Osteoblast (primary cell): ENCODE measurements at regions not wholly inside any gene's neighbourhood (a gene's known extent, or its start where the extent isn't known, plus 50 kb on each side); places are given as distances from the start of the nearest gene placed in this dataset.

Experiments
- DNase-seq: peaks from one replicate; pipeline ENCODE4 v3.0.0; 2011; ENCODE audit warnings: low spot score, mixed read lengths; ENCODE audit not compliant: insufficient read length; ENCODE audit errors: missing footprints
- H2AFZ ChIP-seq: 2 replicates; pipeline ENCODE4 v1.6.0; 2011; ENCODE audit warnings: mild to moderate bottlenecking, low read length
- H3K27ac ChIP-seq: 2 replicates; pipeline ENCODE4 v1.5.1; 2011; ENCODE audit warnings: mild to moderate bottlenecking, low read depth, low read length, moderate library complexity
- H3K27me3 ChIP-seq: 2 replicates; pipeline ENCODE4 v1.6.0; 2012; ENCODE audit warnings: mild to moderate bottlenecking, control low read depth, inconsistent platforms, low read length, moderate library complexity; ENCODE audit not compliant: insufficient read depth
- H3K36me3 ChIP-seq: 2 replicates; pipeline ENCODE4 v1.5.1; 2011; ENCODE audit warnings: mild to moderate bottlenecking, low read length, control low read depth, moderate library complexity; ENCODE audit not compliant: insufficient read depth
- H3K4me1 ChIP-seq: 2 replicates; pipeline ENCODE4 v1.5.1; 2011; ENCODE audit warnings: mild to moderate bottlenecking, low read length, control low read depth, moderate library complexity; ENCODE audit not compliant: insufficient read depth
- H3K4me2 ChIP-seq: 2 replicates; pipeline ENCODE4 v1.6.0; 2011; ENCODE audit warnings: mild to moderate bottlenecking, low read length; ENCODE audit not compliant: insufficient read depth
- H3K4me3 ChIP-seq: fragments of 200-600 bp; sonication (generic); 3 replicates; pipeline ENCODE4 v1.5.1; 2012; ENCODE audit warnings: mild to moderate bottlenecking, low read length, inconsistent platforms; ENCODE audit not compliant: insufficient read depth
- H3K79me2 ChIP-seq: 2 replicates; pipeline ENCODE4 v1.6.0; 2012; ENCODE audit warnings: mild to moderate bottlenecking, low read length, control low read depth, inconsistent platforms; ENCODE audit not compliant: insufficient read depth
- H3K9me3 ChIP-seq: 2 replicates; pipeline ENCODE4 v1.5.1; 2011; ENCODE audit warnings: low read depth, low read length, control low read depth
- H4K20me1 ChIP-seq: 2 replicates; pipeline ENCODE4 v1.6.0; 2012; ENCODE audit warnings: mild to moderate bottlenecking, low read length, control low read depth; ENCODE audit not compliant: insufficient read depth
- CTCF ChIP-seq: IDR thresholded peaks from 2 replicates; pipeline ENCODE4 v1.5.1; 2011; ENCODE audit warnings: mild to moderate bottlenecking, low read depth, low read length, moderate library complexity; ENCODE audit errors: extremely low read depth

GRCh38 chr10:100687143-100688003, 58.0 kb upstream of the PAX2 start:
- Histone ChIP-seq H3K27me3 (peaks cover 72% of the 10 kb centered on the region), H3K9me3 (no peaks in the 10 kb centered on the region), H3K27ac (no peak overlapping the region), H4K20me1 (no peaks in the 10 kb centered on the region), H3K4me1 (no peaks in the 10 kb centered on the region), H3K4me2 (no peak overlapping the region), H3K36me3 (no peaks in the 10 kb centered on the region), H3K4me3 (no peak overlapping the region), H2AFZ (no peak overlapping the region), H3K79me2 (no peaks in the 10 kb centered on the region)
- no peak for DNase-seq
- TF ChIP-seq CTCF = no peak

DNA sequence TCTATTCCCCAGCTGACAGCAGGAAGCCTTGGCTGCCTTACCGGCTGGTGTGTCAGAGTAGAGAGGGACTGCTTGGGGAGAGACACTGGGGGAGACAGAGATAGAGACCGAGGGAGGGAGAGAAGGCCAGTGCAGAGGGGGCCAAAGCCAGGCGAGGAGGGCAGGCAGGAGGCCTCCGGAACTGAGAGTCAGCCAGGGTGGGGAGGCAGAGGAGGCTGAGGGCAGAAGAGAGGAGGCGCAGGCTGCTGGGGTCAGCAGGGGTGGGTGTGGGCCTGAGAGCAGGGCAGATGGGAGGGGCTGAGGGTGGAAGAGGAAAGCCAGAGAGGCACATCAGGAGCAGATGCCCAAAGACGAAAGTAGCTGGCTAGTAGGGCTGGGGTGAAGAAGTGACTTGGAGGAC, 57.2 kb upstream of the PAX2 start:
- no peaks in the 10 kb centered on the region for H3K79me2 ChIP-seq
- TF ChIP-seq CTCF = no peak
- no peak overlapping the region for H3K4me3 ChIP-seq
- no peak overlapping the region for H3K27ac ChIP-seq
- no peaks in the 10 kb centered on the region for H4K20me1 ChIP-seq
- no peak for DNase-seq
- no peaks in the 10 kb centered on the region for H3K9me3 ChIP-seq
- no peaks in the 10 kb centered on the region for H3K4me1 ChIP-seq
- H2AFZ ChIP-seq = no peak overlapping the region
- H3K36me3 ChIP-seq = no peaks in the 10 kb centered on the region
- H3K27me3 ChIP-seq = peaks cover 64% of the 10 kb centered on the region
- H3K4me2 ChIP-seq = no peak overlapping the region

GRCh38 chr10:100693821-100694220, 51.6 kb upstream of the PAX2 start:
- Histone ChIP-seq H3K27ac (no peak overlapping the region), H3K4me2 (no peak overlapping the region), H2AFZ (no peak overlapping the region), H3K27me3 (peaks cover 20% of the 10 kb centered on the region), H3K79me2 (no peaks in the 10 kb centered on the region), H4K20me1 (no peaks in the 10 kb centered on the region), H3K4me1 (no peaks in the 10 kb centered on the region), H3K9me3 (no peaks in the 10 kb centered on the region), H3K4me3 (no peak overlapping the region), H3K36me3 (no peaks in the 10 kb centered on the region)
- no peak for DNase-seq
- no peak for TF ChIP-seq CTCF
